GM18867 (cell line): ENCODE measurements at regions not wholly inside any gene's neighbourhood (a gene's known extent, or its start where the extent isn't known, plus 50 kb on each side); places are given as distances from the start of the nearest gene placed in this dataset.
"Not testable (repeated sequence)": the region's sequence is repeated elsewhere in the genome, so short reads cannot be mapped to it uniquely, and the experiment has no call there.

Source experiments
- ATAC-seq: cut with Tn5 transposase; IDR thresholded peaks from one replicate; pipeline ENCODE4 v1.9.1; 2021; ENCODE audit warnings: mild to moderate bottlenecking, moderate library complexity; ENCODE audit not compliant: unreplicated experiment

GRCh38 chr4:173652283-173652931 is 122.4 kb upstream of the HAND2 start:
- no peak for ATAC-seq

GRCh38 chr4:173651651-173652282 is 121.7 kb upstream of the HAND2 start:
- no peak for ATAC-seq

- ATAC-seq: no peak
Observed at GRCh38 chr4:173647902-173648301, 117.9 kb upstream of the HAND2 start.

- ATAC-seq: no peak
Observed at GRCh38 chr4:173642509-173642908, 112.5 kb upstream of the HAND2 start.

GRCh38 chr4:173635395-173635794 is 105.4 kb upstream of the HAND2 start:
- no peak for ATAC-seq

GRCh38 chr4:173626277-173626676 is 96.2 kb upstream of the HAND2 start:
- ATAC-seq: no peak

GRCh38 chr4:173618648-173619047 is 88.6 kb upstream of the HAND2 start:
- not testable (repeated sequence) for ATAC-seq

GRCh38 chr4:173609158-173609557 is 79.1 kb upstream of the HAND2 start:
- ATAC-seq: no peak

GRCh38 chr4:173608632-173609031 is 78.6 kb upstream of the HAND2 start:
- ATAC-seq: not testable (repeated sequence)

GRCh38 chr4:173591760-173592159 is 61.7 kb upstream of the HAND2 start:
- ATAC-seq: no peak

- no peak for ATAC-seq
Observed at GRCh38 chr4:173590697-173591096, 60.7 kb upstream of the HAND2 start.

- ATAC-seq: no peak
Observed at GRCh38 chr4:173585876-173586572, 56.0 kb upstream of the HAND2 start.

GRCh38 chr4:173584506-173584905 is 54.5 kb upstream of the HAND2 start:
- ATAC-seq: no peak
